Thoracic aorta (tissue), 2 donors: ENCODE measurements at regions not wholly inside any gene's neighbourhood (a gene's known extent, or its start where the extent isn't known, plus 50 kb on each side); places are given as distances from the start of the nearest gene placed in this dataset.

Experiments used
- ATAC-seq: fragments of 150-250 bp; one replicate; pipeline ENCODE4 v1.8.0; 2017; ENCODE audit warnings: low read depth; ENCODE audit not compliant: insufficient number of reproducible peaks, low FRiP score
- DNase-seq: peaks from one replicate; pipeline ENCODE4 v3.0.0-alpha.2; 2020; ENCODE audit warnings: low spot score
- H3K27ac ChIP-seq, 2 donors: fragments of 200-600 bp; sonication (generic); 1 replicate in 1 of 2; 2 replicates in 1 of 2; pipeline ENCODE4 v1.5.1; 2016; ENCODE audit warnings: mild to moderate bottlenecking in 2 of 2, moderate library complexity in 2 of 2
- H3K27me3 ChIP-seq: fragments of 200-600 bp; sonication (generic); replicated peaks from 2 replicates; pipeline ENCODE4 v1.6.0; 2016; ENCODE audit warnings: mild to moderate bottlenecking; ENCODE audit not compliant: insufficient read depth
- H3K36me3 ChIP-seq: fragments of 200-600 bp; sonication (generic); one replicate; pipeline ENCODE4 v1.5.1; 2016
- H3K4me1 ChIP-seq, 2 donors: fragments of 200-600 bp; sonication (generic); 1 replicate in 1 of 2; 2 replicates in 1 of 2; pipeline versions ENCODE4 v1.5.1 to v1.6.0; 2016; ENCODE audit warnings: low read depth in 2 of 2, mild to moderate bottlenecking in 1 of 2; ENCODE audit not compliant: control insufficient read depth in 1 of 2
- H3K4me3 ChIP-seq: fragments of 200-600 bp; sonication (generic); 2 replicates; pipeline ENCODE4 v1.5.1; 2016; ENCODE audit warnings: mild to moderate bottlenecking
- H3K9me3 ChIP-seq: fragments of 200-600 bp; sonication (generic); 2 replicates; pipeline ENCODE4 v1.5.1; 2016
- TF ChIP-seq, protein P1 (sequence below): fragments of 200-600 bp; sonication (generic); IDR thresholded peaks from one replicate; pipeline ENCODE4 v1.5.1; 2019; ENCODE audit warnings: antibody characterized with exemption

DNA sequence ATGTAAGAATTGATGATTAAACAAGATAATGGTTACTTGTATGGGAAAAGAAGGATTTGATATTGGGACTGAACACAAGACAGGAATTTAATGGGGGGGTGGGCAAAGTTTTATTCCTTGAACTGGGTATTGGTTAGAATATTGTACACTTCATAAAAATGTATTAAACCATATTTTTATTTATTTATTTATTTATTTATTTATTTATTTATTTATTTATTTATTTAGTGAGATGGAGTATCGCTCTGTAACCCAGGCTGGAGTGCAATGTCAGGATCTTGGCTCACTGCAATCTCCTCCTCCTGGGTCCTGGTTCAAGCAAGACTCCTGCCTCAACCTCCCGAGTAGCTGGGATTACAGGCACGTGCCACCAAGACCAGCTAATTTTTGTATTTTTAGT is 287.1 kb upstream of the SLITRK5 start:
- no peak overlapping the region for H3K27ac ChIP-seq
- H3K36me3 ChIP-seq, result no peaks in the 10 kb centered on the region
- TF ChIP-seq, protein P1, sequence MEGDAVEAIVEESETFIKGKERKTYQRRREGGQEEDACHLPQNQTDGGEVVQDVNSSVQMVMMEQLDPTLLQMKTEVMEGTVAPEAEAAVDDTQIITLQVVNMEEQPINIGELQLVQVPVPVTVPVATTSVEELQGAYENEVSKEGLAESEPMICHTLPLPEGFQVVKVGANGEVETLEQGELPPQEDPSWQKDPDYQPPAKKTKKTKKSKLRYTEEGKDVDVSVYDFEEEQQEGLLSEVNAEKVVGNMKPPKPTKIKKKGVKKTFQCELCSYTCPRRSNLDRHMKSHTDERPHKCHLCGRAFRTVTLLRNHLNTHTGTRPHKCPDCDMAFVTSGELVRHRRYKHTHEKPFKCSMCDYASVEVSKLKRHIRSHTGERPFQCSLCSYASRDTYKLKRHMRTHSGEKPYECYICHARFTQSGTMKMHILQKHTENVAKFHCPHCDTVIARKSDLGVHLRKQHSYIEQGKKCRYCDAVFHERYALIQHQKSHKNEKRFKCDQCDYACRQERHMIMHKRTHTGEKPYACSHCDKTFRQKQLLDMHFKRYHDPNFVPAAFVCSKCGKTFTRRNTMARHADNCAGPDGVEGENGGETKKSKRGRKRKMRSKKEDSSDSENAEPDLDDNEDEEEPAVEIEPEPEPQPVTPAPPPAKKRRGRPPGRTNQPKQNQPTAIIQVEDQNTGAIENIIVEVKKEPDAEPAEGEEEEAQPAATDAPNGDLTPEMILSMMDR, result no peak
- ATAC-seq (no peak), DNase-seq (no peak)
- H3K4me1 ChIP-seq, result no peaks in the 10 kb centered on the region
- H3K4me3 ChIP-seq, result no peak overlapping the region
- H3K9me3 ChIP-seq, result no peaks in the 10 kb centered on the region
- H3K27me3 ChIP-seq, result no peaks in the 10 kb centered on the region

DNA sequence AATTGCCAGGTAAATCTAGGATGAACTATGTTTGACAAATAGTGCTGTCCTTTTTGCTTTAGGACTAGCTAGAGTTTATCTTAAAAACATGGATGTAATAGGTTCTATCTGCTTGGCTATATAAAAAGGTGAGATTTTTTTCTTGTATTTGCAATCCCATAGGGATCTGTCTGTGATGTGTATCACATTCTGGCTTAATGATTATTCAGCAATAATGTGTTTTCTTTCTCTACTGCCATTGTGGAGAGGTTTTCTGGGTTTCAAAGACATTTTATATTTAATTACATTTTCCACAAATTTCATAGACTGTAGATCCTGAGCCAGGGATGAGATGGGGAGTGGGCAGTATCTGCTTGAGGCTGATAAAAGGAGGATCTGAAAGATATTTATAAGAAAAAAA is 277.8 kb upstream of the SLITRK5 start:
- no peak for ATAC-seq
- Histone ChIP-seq H3K36me3 (no peaks in the 10 kb centered on the region), H3K4me1 (no peaks in the 10 kb centered on the region), H3K9me3 (no peaks in the 10 kb centered on the region), H3K27ac (no peak overlapping the region), H3K4me3 (no peak overlapping the region), H3K27me3 (no peaks in the 10 kb centered on the region)
- TF ChIP-seq, protein P1, result no peak
- DNase-seq, result no peak

DNA sequence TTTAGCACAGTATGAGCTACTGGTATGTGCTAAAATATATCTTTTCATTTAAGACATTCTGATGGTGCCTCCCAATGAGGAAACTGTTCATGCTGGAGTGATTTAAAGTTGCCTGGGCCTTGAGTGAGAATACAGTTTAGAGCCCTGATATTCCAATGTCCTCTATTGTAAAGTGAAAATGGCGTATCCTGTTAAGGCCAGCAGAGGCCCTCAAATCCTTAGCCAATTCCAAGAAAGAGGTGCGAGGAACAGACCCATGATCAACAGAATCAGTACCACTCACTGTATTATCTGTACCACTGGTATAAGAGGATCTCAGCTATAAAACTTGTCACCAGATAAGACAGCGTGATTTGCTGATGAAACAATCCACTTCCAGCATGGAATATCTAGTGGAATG is 273.1 kb upstream of the SLITRK5 start:
- Histone ChIP-seq H3K27ac (no peak overlapping the region), H3K36me3 (no peaks in the 10 kb centered on the region), H3K4me3 (no peak overlapping the region), H3K4me1 (no peaks in the 10 kb centered on the region), H3K9me3 (no peaks in the 10 kb centered on the region), H3K27me3 (no peaks in the 10 kb centered on the region)
- ATAC-seq (no peak), DNase-seq (no peak)
- TF ChIP-seq, protein P1, result no peak

- no peak for ATAC-seq
- H3K27me3 ChIP-seq, result no peaks in the 10 kb centered on the region
- no peaks in the 10 kb centered on the region for H3K4me1 ChIP-seq
- TF ChIP-seq, protein P1, result no peak
- no peaks in the 10 kb centered on the region for H3K36me3 ChIP-seq
- no peaks in the 10 kb centered on the region for H3K9me3 ChIP-seq
- DNase-seq, result no peak
- H3K27ac ChIP-seq, result no peak overlapping the region
- no peak overlapping the region for H3K4me3 ChIP-seq
These were observed 267.3 kb upstream of the SLITRK5 start for GRCh38 chr13:87403748-87404432.

GRCh38 chr13:87426742-87427141 is 244.4 kb upstream of the SLITRK5 start:
- no peak for DNase-seq
- TF ChIP-seq, protein P1, result no peak

More at GRCh38 chr13:87426742-87427141, 244.4 kb upstream of the SLITRK5 start:
- no peak for ATAC-seq
- H3K4me1 ChIP-seq, result no peaks in the 10 kb centered on the region
- no peaks in the 10 kb centered on the region for H3K36me3 ChIP-seq
- no peak overlapping the region for H3K4me3 ChIP-seq
- no peaks in the 10 kb centered on the region for H3K9me3 ChIP-seq
- H3K27me3 ChIP-seq, result no peaks in the 10 kb centered on the region
- H3K27ac ChIP-seq, result no peak overlapping the region
